Hypothalamus (tissue), 51 donors: ENCODE measurements at regions not wholly inside any gene's neighbourhood (a gene's known extent, or its start where the extent isn't known, plus 50 kb on each side); places are given as distances from the start of the nearest gene placed in this dataset.

Source experiments
- DNase-seq, 51 donors: peaks; one replicate each; lab custom pipeline; 2025; lab: John Stamatoyannopoulos, UW

DNA sequence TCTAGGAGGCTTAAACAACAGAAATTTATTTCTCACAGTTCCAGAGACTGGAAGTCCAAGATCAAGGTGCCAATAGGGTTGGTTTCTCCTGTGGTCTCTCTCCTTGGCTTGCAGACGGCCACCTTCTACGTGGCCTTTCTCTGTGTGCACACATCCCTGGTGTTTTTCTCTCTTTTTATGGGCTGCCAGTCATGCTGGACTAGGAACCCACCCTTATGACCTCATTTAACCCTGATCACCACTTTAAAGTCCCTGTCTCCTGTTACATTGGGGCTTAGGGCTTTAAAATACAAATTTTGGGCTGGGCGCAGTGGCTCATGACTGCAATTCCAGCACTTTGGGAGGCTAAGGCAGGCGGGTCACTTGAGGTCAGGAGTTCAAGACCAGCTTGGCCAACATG, 157.1 kb downstream of the TLE1 start:
- DNase-seq = no peak

DNA sequence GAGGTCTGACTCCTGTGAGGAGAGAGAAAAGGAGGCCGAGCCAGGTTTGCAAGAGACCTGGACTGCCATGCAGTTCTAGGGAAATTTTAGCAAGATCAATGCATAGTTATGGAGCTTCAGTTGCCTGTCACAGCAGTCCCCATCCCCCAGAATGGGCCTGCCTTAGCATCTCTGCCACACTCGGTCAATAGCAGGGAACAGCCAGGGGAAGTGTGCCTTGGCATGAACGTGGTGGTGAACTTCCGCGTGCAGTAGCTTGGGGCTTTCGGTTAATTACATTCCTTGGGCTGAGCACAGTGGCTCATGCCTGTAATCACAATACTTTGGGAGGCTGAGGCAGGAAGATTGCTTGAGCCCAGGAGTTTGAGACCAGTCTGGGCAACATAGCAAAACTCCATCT, 157.8 kb downstream of the TLE1 start:
- DNase-seq = no peak

DNA sequence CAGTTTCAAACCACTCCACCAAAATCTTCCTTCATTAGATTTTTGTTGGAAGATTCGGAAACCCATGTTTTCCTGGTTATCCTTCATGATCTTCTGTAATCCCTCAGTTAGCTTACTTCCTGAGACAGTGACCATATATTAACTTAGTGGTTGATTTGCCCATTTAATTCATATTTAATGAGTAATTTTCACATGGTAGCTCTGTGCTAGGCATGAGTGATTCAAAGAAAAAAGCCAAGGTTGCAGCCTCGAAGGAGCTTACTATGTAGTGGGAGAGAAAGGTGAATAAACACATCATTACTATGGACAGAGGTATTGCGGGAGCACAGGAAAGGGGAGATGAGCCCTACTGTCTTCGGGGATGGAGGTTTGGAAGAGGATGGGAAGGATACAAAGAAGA, 158.5 kb downstream of the TLE1 start:
- no peak for DNase-seq

DNA sequence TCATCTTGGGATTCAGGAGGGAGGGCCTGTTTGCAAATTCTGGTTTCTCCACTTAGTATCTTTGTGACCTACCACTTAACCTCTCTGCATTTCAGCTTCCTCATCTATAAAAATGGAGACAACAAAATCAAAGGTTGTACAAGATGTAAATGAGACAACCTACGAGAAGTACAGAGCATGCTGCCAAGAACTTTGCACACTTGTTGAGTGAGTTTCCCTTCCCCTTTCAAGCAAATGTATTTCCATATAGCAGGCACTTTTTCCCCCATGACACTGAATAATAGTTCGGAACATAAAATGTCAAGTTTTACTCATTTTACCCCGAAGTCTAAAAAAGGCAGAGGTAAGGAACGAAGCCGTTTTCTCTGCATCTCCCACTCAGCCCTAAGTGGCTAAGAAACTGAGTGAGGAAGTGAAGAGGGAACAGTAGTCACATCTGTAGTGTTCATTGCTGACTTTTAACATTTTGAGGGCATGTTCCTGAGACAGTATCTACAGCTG, 159.0 kb downstream of the TLE1 start:
- no peak for DNase-seq

DNA sequence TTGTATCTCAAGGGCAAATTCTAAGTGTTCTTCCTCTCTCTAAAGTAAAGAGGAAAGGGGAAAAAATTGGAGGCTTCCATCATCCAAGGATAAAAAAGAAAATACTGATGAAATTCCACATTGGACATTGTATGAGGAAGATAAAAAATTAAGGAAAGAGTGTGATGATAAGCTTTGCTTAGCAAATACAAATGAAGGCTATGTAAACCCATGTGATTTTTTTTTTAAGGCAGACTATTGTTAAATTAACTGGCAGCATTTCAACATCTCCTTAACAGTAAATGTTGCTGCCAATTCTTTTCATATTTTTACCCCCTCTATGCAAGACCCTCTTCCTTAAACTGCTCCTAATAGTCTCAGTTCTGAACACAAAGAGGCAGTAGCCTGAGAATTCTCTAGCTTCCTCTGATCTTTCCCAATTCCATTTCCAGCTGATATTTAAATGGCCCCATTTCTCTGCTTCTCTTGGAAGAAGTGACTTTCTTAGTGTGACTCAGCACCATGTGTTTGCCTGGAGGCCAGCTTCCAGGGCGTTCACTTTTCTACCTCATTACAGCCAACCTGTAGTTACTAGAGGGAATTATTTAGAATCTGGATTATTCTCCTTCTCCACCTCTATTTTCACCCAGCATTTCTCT, 159.7 kb downstream of the TLE1 start:
- DNase-seq = no peak

DNA sequence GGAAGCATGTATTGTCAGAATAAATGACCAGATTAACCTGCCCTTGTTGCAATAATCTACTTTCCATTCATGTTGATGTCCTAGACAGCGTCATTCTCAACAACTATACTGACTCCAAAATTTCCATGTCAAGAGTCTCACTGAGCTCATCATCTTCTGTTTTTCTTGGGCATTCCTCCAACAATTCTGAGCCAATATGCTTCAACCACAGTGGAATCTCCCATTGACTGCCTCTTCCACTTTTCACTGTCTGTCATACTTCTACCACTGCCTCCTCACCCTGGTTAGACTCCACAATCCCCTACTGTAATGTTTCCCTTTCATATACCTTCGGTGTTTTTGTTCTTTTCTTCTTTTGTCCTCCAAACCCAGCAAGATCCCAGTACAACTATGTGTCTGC, 162.8 kb downstream of the TLE1 start:
- no peak for DNase-seq

DNA sequence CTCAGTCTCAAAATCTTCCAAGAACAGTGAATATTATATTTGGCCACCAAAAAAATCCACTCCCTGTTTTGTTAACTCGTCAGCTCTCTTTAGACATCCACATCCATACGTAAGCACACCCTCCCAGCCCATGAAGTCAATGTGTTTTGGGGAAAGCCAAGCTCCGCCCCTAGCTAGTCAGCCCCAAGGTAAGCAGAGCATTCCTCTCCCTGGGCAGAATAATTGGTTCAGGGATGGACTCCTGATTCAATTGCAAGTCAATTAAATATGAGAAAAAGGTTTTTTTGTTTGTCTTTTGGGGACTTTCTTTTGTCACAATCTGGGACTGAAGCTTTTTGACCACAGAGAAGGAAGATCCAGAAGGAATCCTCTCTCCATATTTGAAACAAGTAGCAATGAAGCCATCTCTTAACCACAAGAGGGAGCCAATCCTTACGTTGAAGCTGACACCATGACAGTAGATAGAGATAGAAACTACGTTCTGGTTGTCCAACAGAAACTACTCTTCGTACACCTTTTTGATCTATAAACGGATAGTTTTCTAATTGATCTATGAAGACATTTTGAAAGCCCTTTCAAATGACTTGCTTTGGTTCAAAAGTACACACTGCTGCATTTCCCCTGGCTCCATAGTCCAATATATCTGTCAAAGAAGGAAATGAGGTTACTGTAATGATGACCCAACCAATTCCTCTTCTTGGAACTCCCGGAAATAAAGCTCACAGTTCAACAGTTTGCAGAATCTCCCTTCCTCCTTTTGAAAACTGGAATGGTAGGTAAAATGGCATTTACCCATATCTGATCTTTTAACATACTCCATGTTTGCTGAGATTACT, 166.4 kb downstream of the TLE1 start:
- peak in 4 of 51 donors; percentile 0 to 48 (median 10) for DNase-seq

DNA sequence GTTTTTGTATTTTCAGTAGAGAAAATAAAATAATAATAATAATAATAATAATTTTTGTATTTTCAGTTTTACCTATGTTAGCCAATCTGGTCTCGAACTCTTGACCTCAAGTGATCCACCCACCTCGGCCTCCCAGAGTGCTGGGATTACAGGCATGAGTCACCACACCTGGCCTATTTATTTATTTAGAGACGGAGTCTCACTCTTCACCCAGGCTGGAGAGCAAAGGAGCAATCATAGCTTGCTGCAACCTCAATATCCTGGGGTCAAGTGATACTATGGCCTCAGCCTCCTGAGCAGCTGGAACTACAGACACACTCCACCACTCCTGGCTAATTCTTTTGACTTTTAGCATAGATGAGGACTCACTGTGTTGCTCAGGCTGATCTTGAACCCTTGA, 167.5 kb downstream of the TLE1 start:
- no peak for DNase-seq

DNA sequence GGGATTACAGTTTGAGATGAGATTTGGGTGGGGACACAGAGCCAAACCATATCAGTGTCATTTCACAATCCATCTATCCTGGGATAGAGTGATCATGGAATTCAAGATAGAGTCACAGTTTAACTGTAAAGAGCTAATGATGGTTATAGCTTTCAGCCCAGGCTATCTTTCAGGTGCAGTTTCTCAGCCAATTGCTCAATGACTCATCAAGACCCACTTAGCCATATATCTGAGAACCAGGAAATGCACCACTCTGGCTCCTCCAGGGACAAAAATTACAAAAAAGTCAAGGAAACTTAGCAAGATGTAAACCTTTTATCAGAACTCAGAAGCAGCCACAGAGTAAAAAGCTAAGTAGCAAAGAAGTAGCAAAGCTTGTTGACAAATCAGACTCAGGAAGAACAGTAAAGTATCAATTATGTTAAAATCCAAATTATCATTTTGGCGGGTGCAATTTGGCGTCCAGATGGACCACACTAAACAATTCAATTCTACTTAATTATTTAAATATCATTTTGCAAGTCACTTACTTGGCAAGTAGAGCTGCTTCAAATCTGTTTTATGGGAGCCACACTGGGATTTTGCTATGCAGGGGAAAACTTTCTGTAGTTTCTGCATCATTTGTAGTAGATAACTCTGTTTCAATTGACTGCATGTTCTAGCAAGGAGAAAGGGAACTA, 169.4 kb downstream of the TLE1 start:
- DNase-seq = no peak

DNA sequence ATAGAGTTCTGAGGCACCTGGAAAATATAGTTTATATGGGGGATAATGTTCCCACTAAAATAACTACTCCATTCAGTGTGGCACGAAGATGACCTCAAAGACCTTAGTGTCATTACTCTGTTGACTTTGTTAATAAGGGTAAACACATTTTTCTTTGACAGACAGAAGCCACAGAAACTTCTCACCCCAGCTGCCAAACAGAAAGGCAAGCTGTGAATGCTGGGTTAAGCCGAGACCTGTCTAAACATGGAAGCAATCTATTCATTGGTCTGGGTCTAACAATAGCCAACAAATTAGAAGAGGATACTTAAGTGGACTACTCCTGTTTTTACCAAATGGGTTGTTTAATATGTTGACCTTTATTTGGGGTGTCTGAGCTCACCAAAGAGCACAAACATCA, 171.4 kb downstream of the TLE1 start:
- no peak for DNase-seq

DNA sequence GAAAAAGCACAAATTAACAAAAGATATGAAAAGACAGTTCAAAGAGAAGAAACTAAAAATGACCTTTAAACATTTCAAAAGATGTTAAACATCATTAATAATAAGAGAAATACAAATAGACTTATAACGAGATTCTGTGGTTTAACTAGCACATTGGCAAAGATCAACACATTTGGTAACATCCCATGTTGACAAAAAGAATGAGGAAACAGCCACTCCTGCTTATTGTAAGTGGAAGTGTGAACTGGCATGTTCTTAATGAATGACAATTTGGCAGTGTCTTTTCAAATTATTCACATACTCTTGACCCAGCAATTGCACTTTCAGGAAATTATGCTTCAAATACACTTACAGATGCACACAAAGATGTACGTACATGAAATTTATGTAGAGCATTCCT, 176.3 kb downstream of the TLE1 start:
- DNase-seq = no peak

DNA sequence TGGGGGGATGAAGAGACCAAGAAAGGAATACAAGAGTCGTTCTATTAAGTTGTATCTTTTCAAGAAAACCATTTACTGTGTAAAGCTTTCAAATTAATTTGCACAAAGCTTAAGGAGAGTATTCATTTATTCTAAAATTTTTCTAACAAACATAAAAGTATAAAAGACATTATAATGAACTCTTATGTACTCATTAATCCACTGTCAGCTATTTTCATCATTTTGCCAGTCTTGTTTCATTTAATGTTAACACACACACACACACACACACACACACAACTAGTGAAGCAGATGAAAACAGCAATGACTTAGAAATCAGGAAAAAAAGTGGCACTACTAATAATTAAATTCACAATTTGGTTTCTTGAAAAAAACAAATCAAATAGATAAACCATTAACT, 176.7 kb downstream of the TLE1 start:
- no peak for DNase-seq

DNA sequence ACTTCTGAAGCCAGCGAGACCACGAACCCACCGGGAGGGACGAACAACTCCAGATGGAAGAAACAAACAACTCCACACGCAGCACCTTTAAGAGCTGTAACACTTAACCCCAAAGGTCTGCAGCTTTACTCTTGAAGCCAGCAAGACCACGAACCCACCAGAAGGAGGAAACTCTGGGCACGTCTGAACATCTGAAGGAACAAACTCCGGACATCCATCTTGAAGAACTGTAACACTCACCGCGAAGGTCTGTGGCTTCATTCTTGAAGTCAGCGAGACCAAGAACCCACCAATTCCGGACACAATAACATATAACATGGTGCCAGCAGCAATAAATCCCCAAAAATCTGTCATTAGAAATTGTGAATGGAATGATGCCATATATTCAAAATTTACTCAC, 180.9 kb downstream of the TLE1 start:
- DNase-seq = no peak

DNA sequence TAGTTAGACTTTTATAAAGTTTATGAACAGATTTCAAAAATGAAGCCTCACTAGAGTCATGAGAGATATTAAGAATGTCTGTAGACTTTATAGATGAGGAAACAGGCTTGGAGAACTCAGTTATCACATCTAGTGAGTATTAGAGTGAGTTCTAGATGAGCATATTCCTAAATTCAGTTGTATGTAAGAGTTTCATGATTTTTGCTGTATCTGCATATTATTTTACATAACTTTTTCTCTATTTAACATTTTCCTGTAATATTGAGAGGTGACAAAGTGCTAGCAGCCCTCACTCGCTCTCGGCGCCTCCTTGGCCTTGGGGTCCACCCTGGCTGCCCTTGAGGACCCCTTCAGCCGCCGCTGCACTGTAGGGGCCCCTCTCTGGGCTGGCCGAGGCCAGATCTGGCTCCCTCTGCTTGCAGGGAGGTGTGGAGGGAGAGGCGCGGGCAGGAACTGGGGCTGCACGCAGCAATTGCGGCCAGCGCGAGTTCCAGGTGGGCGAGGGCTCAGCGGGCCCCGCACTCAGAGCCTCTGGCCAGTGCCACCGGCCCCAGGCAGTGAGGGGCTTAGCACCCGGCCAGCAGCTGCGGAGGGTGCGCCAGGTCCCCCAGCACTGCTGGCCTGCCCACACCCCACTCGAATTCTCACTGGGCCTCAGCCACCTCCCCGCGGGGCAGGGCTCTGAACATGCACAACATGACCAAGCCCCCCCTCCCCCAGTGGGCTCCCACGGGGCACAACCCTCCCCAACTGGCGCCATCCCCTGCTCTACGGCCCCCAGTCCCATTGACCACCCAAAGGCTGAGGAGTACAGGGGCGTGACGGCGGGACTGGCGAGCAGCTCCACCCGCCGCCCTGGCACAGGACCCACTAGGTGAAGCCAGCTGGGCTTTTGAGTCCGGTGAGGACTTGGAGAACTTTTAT, 182.1 kb downstream of the TLE1 start:
- no peak for DNase-seq

DNA sequence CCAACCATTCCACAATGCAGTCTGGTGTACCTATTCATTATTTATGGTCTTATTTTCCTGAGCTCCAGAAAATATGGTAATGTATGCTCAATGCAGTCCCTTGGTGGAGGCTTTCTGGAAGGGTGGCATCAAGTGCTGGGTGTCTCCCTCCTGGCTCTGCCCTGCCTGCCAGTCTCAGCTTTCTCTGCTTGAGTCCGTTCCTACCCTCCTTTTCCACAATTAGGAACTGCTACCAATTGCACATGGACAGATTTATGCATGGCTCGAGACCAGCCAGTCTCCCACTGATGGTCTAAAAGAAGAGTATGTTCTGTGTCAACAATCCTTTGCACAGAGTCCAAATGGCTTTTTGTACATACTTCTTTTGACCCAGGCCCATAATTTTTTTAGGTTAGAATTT, 189.8 kb downstream of the TLE1 start:
- no peak for DNase-seq

DNA sequence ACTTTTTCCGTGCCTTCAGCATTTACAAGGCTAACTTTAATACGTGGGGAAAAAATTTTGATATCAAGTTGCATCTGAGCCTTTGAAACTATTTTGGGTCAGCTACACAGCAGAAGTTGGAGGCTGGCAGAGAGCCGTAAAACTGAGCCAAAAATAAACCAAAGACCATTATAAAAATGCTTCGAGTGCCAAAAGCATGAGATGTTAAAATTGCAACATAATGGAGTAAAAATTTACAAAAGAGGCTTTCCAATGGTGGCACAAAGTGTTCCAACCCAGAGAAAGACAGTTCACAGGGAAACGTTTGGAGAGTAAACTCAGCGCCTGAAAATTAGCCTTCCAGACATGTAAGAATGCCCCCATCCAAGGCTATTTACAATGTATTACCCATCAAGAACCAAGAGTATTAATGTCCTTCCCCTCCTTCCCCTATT, 190.3 kb downstream of the TLE1 start:
- DNase-seq = peak in 2 of 51 donors; percentile 4 to 28

DNA sequence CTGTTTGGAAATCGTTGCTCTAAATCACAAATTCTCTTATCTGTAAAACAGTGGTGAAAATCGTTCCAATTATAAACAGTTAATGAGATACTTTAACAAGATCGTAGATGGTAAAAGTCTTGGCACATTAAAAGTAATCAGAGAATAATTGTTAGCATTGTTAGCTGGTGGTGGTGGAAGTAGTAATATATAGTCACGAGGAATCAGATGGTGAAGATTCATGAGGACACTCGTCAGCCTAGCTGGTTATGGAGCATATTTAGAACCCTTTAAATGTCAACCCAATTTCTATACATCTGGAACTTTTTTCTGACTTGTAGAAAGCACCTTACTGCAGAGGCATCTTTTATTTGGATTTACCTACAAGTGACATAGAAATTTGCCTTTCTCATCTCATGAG, 190.8 kb downstream of the TLE1 start:
- no peak for DNase-seq

DNA sequence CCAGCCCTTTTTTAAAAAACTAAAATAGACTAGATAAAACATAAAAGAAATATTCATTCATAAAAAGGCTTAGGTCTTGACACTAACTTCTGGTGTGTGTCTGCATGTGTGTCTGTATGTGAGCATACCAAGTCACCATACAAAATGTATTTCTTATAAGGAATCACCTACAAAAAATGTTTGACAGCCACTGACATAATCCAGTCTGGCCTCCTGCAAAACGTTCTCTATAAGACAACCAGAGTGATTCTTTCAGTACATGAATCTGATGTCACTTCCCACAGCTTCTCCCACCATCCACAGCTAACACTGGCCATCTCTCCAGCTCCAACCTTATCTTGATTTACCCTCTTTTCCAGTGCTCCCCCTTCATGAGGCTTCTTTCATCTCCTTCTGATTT, 192.3 kb downstream of the TLE1 start:
- no peak for DNase-seq

DNA sequence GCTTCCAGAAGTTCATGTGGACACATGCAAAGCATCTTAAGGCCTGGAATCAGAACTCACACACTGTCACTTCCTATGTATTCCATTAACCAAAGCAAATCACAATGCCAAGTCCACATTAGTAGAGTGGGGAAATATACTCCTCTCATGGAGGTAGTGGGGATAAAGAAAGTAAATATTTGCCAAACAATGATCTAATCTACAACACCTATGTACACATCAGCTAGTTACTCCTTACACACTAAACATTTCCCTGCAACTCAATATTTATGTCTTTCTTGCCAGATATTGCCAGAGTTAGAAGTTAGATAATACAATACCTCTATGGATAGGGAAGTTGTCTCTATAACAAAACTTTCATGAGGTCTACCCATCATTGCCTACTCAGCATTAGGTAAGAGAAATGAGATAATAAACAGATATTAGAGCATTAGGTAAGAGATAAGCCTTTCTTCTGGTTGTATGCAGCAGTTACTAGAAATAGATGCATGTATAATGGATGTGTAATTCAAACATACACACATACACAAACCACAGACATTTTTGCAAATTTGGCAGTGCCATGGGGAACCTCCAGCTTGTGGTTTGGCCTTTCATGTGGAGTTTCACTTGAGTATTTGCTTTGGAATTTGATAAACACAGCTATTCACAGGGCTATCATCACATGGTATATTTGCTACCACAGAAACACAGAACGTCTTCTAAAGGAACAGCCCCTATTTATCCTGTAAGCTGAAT, 196.5 kb downstream of the TLE1 start:
- DNase-seq = no peak
